BE2C (cell line): ENCODE measurements at regions not wholly inside any gene's neighbourhood (a gene's known extent, or its start where the extent isn't known, plus 50 kb on each side); places are given as distances from the start of the nearest gene placed in this dataset.

Experiments
- DNase-seq: peaks from one replicate; pipeline ENCODE4 v3.0.0-alpha.2; 2020
- H3K27me3 ChIP-seq: fragments of 250-450 bp; sonication (Bioruptor Pico); 2 replicates; pipeline ENCODE4 v1.5.1; 2020; ENCODE audit warnings: mild to moderate bottlenecking
- H3K36me3 ChIP-seq: fragments of 250-450 bp; sonication (Bioruptor Pico); 2 replicates; pipeline ENCODE4 v1.5.1; 2020; ENCODE audit warnings: mild to moderate bottlenecking
- H3K4me1 ChIP-seq: fragments of 250-450 bp; sonication (Bioruptor Pico); 2 replicates; pipeline ENCODE4 v1.5.1; 2020
- H3K4me3 ChIP-seq: 2 replicates; pipeline ENCODE4 v1.5.1; 2011; ENCODE audit warnings: low read depth, low read length
- H3K9me3 ChIP-seq: fragments of 250-450 bp; sonication (Bioruptor Pico); 2 replicates; pipeline ENCODE4 v1.5.1; 2020
- TF ChIP-seq, protein P1 (sequence below): IDR thresholded peaks from 2 replicates; pipeline ENCODE4 v1.5.1; 2012; ENCODE audit warnings: mild to moderate bottlenecking, low read depth, low read length

DNA sequence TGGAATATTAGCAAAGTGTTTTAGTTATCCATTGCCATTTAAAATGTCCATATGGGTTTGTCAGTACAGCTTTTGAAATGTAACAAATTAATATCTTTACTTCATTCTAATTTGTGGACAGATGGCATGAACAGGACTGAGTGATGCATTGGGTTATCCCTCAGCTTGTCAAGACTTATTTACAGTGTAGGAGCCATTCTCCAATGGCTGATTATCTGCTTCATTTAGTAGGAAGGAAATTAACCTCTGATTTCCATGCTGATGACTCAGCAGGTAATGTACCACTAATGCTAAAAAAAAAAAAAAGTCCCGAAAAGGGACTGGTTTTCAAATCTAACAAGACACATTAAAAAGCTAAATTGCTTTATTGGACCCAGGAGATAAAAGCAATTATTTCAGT lies 1149.0 kb upstream of the USP15 start:
- DNase-seq, result no peak
- H3K36me3 ChIP-seq, result no peaks in the 10 kb centered on the region
- H3K4me3 ChIP-seq, result no peak overlapping the region
- TF ChIP-seq, protein P1, sequence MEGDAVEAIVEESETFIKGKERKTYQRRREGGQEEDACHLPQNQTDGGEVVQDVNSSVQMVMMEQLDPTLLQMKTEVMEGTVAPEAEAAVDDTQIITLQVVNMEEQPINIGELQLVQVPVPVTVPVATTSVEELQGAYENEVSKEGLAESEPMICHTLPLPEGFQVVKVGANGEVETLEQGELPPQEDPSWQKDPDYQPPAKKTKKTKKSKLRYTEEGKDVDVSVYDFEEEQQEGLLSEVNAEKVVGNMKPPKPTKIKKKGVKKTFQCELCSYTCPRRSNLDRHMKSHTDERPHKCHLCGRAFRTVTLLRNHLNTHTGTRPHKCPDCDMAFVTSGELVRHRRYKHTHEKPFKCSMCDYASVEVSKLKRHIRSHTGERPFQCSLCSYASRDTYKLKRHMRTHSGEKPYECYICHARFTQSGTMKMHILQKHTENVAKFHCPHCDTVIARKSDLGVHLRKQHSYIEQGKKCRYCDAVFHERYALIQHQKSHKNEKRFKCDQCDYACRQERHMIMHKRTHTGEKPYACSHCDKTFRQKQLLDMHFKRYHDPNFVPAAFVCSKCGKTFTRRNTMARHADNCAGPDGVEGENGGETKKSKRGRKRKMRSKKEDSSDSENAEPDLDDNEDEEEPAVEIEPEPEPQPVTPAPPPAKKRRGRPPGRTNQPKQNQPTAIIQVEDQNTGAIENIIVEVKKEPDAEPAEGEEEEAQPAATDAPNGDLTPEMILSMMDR, result no peak
- H3K9me3 ChIP-seq, result no peaks in the 10 kb centered on the region; the same call in 1 of the 2 replicates
- H3K4me1 ChIP-seq, result no peaks in the 10 kb centered on the region
- H3K27me3 ChIP-seq, result no peaks in the 10 kb centered on the region; the same call in 1 of the 2 replicates

DNA sequence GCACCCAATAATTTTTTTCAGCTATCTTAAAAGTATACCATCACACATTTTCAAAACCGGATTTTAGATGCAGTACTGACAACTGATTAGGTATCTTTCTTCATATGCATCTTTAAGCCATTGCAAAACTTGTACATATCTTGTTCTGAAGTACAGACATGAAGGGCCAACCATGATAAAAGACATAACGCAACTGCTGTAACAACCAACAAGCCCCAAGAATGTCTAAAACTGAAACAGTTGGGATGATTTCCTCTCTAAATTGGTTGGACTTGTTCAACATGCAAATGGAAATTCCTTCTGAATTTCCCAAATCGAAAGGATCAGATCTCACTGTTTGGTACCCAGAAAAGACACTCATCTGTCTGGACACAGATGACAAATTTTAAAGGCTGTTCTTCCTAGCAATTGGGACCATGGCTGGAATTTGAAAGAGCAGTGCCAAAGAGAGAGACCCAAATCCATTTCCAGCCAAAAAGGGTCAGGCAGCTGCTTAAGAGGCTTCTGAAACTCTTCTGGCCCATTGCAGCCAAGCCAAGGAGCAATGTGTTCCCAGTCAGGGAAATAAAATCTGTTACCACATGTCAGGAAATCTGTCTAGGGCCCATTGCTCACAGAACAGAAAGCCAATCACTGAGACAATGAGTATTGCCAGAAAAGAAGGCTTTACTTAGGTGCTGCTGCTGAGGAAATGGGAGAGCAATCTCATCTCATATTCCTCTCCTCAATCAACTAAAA lies 1122.4 kb upstream of the USP15 start:
- no peak overlapping the region for H3K4me3 ChIP-seq
- no peaks in the 10 kb centered on the region for H3K27me3 ChIP-seq
- no peaks in the 10 kb centered on the region; the same call in 1 of the 2 replicates for H3K9me3 ChIP-seq
- H3K4me1 ChIP-seq, result no peaks in the 10 kb centered on the region
- no peak for DNase-seq
- TF ChIP-seq, protein P1, result no peak
- no peaks in the 10 kb centered on the region for H3K36me3 ChIP-seq

DNA sequence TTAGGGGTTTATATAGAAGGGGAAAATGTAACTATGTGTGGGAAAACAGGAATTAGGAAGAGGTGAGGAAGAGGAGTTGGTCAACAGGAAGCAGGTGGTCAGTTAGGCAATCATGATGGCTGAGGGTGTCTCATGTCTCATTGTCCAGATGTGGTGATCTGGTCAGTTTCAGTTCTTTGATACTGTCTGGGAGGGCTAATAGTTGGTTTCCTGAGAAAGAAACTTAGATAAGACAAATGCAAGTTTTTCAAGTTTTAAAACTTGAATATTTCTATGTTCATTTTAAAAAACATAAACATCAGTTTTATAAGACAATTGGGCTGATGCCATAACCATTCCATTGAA lies 1121.8 kb upstream of the USP15 start:
- no peak for DNase-seq
- no peaks in the 10 kb centered on the region; the same call in 1 of the 2 replicates for H3K9me3 ChIP-seq
- TF ChIP-seq, protein P1, result no peak

DNA sequence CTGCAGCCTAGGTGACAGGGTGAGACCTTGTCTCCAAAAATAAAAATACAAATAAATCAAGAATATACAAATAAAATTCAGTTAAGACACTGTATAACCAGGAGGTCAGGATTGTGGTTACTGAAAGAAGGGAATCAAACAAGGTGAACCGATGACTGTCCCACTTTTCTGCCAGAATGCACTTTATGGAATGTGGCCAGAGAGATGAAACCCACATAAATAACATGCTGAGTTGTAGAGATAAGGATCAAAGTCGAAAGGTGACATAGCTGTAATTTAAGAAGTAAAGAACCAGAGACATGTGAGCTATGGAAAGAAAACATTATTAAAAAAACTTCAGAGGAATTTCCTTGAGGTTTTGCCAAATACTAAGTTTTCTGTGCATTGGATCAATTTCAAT lies 1098.2 kb upstream of the USP15 start:
- DNase-seq, result no peak
- TF ChIP-seq, protein P1, result no peak
- Histone ChIP-seq H3K4me3 (no peak overlapping the region), H3K36me3 (no peaks in the 10 kb centered on the region), H3K27me3 (no peaks in the 10 kb centered on the region), H3K4me1 (no peaks in the 10 kb centered on the region), H3K9me3 (no peaks in the 10 kb centered on the region)

More for the DNA sequence above, 1121.8 kb upstream of the USP15 start:
- H3K36me3 ChIP-seq, result no peaks in the 10 kb centered on the region
- no peaks in the 10 kb centered on the region for H3K27me3 ChIP-seq
- H3K4me3 ChIP-seq, result no peak overlapping the region
- H3K4me1 ChIP-seq, result no peaks in the 10 kb centered on the region

DNA sequence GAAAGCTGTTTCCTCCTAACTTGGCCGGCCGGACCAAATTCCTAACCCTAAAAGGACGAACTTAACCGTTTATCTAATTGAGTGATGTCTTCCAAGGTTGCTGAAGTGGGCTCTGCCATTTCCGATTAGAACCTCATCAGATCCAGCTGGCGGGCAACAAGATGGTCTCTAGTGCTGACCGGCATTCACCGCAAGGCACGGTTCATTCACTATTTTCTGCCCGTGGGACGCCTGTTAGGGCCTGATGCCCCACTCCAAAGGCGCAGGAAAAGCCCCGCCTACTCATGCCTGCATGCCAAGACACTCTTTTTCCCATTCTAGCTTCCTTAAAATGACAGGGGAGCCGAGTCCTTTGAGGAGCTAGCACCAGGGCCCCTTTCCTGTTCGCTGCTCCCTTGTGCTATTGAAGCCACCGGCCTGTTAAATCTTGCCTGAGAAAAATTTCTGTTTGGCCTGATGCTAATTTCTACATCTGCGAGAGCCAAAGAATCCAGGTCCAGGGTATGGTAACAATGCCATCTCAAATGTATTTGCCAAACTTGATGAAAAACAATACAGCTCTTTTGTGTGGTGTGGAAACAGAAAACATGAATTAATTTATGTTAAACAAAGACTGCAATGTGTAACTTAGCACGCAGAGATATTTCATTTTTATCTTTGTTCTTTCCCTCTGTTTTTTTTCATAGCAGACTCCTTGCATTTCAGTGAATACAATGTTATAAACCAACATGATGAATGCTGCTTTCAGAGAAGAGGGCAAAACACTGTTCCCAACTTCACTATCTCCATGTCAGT lies 1071.2 kb upstream of the USP15 start:
- no peak for DNase-seq
- TF ChIP-seq, protein P1, result no peak
- no peaks in the 10 kb centered on the region for H3K27me3 ChIP-seq
- H3K9me3 ChIP-seq, result no peaks in the 10 kb centered on the region
- H3K36me3 ChIP-seq, result no peaks in the 10 kb centered on the region
- H3K4me1 ChIP-seq, result no peaks in the 10 kb centered on the region
- H3K4me3 ChIP-seq, result no peak overlapping the region

DNA sequence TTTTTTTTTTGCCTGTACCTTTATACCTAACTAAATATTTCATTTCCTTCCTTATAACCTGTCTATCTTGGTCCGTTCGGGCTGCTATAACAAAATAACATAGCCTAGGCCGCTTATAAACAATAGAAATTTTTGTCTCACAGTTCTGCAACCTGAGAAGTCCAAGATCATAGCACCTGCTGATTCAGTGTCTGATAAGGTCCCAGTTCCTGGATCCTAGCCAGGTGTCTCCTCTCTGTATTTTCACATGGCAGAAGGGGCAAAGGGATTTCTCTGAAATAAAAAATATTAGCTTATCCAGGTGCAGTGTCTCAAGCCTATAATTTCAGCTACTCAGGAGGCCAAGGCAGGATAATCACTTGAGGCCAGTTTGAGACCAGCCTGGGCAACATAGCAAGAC lies 1046.6 kb upstream of the USP15 start:
- Histone ChIP-seq H3K36me3 (no peaks in the 10 kb centered on the region), H3K27me3 (no peaks in the 10 kb centered on the region), H3K4me3 (no peak overlapping the region), H3K9me3 (no peaks in the 10 kb centered on the region; the same call in 1 of the 2 replicates), H3K4me1 (no peaks in the 10 kb centered on the region)
- DNase-seq, result no peak
- TF ChIP-seq, protein P1, result no peak
